ENCODE measurements at regions not wholly inside any gene's neighbourhood (a gene's known extent, or its start where the extent isn't known, plus 50 kb on each side); places are given as distances from the start of the nearest gene placed in this dataset.

DNA sequence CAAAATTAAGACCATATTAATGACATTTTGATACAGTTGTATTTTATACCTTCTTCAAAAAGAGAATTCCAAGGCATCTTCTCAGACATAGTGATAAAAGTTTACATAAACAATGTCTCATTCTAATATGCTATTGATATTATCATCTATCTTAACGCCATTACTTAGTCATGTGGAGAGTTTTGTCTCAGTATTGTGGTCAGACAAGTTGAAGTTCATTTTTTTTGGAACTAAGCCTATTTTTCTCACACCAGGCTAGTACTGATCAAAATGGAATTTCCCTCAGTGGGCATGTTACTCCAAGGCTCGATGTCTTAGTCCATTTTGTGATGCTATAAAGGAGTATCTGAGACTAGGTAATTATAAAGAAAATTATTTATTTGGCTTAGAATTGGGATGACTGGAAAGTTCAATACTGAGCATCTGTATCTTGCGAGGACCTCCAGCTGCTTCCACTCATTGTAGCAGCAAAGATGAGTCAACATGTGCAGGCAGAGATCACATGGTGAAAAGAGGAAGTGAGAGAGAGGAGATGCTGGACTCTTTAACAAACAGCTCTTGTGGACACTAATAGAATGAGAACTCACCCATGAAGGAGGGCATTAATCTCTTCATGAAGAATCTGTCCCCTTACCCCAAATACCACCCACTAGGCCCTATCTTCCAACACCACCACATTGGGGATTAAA lies 825.5 kb upstream of the MANEA start:
- TF ChIP-seq, protein P1, sequence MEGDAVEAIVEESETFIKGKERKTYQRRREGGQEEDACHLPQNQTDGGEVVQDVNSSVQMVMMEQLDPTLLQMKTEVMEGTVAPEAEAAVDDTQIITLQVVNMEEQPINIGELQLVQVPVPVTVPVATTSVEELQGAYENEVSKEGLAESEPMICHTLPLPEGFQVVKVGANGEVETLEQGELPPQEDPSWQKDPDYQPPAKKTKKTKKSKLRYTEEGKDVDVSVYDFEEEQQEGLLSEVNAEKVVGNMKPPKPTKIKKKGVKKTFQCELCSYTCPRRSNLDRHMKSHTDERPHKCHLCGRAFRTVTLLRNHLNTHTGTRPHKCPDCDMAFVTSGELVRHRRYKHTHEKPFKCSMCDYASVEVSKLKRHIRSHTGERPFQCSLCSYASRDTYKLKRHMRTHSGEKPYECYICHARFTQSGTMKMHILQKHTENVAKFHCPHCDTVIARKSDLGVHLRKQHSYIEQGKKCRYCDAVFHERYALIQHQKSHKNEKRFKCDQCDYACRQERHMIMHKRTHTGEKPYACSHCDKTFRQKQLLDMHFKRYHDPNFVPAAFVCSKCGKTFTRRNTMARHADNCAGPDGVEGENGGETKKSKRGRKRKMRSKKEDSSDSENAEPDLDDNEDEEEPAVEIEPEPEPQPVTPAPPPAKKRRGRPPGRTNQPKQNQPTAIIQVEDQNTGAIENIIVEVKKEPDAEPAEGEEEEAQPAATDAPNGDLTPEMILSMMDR (IDR thresholded peaks at IDR 0.05; ENCODE audit: insufficient read depth, low read length, missing control alignments): no peak
- no peak for DNase-seq (ENCODE audit: low read depth, low spot score)
- POLR2A ChIA-PET: no interaction called here
- CTCF ChIA-PET: no interaction called here
- H3K4me3 ChIP-seq (ENCODE audit: low read depth, low read length): no peak overlapping the region

DNA sequence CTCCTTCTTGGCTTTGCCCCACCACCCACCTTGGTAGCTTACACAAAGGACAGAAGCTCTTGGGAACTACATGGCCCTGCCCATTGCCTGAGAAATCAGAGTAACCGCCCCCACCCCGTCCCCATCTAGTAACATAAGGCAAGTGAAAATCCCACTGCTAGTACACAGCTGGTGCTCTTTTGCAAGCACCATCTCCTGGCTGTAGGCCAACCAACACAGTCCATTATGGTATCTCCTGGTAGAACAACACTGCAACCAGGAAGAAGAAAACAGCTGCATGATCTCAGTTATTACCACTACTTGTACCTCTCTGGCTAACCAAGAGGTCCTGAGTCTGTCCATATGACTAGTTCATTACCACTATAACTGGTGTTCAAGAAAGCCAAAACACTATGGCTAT lies 841.1 kb upstream of the MANEA start:
- no peak overlapping the region for H3K4me3 ChIP-seq (ENCODE audit: low read depth, low read length)
- POLR2A ChIA-PET: no interaction called here
- TF ChIP-seq, protein P1 (IDR thresholded peaks at IDR 0.05; ENCODE audit: insufficient read depth, low read length, missing control alignments): no peak
- CTCF ChIA-PET: no interaction called here
- DNase-seq (ENCODE audit: low read depth, low spot score): no peak

DNA sequence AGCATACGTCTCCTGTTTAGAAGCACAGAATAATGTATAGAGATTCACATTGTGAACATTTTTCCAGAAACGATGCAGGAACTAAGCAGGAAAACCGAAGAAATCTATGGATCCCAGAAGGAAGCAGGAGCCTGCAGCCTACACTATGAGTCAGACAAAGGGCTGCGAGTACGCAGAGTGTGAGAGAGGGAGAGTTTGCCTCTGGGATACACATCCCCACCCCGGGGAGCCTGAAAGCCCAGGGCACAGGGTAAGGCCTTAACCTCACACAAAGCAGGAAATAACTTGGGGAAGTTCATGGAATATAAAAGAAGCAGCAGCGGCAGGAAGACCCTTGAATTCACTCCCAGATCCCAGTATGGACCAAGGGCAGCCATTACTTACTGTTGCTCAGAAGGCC lies 842.1 kb upstream of the MANEA start:
- H3K4me3 ChIP-seq (ENCODE audit: low read depth, low read length): no peak overlapping the region
- ChIA-PET CTCF (no interaction called here), POLR2A (no interaction called here)
- TF ChIP-seq, protein P1 (IDR thresholded peaks at IDR 0.05; ENCODE audit: insufficient read depth, low read length, missing control alignments): no peak
- no peak for DNase-seq (ENCODE audit: low read depth, low spot score)

DNA sequence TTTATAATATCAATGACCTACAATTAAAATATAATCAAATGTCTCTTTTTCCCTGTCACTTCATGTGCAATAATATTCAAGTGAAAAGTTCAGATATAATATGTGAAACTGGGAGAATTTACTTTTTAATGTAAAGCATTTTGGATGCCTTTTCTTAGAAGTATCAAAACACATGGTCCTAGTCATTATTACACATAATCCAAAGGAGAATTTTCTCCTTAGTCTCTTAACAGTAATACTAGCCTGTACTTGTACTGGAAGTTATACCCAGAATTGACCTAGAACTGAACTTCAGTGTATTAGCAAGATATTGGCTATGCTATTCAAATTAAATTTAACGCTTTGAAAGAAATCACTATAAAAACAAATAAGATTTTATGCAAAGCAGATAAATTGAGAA lies 842.6 kb upstream of the MANEA start:
- ChIA-PET POLR2A (no interaction called here), CTCF (no interaction called here)
- no peak for DNase-seq (ENCODE audit: low read depth, low spot score)
- no peak overlapping the region for H3K4me3 ChIP-seq (ENCODE audit: low read depth, low read length)
- TF ChIP-seq, protein P1 (IDR thresholded peaks at IDR 0.05; ENCODE audit: insufficient read depth, low read length, missing control alignments): no peak

DNA sequence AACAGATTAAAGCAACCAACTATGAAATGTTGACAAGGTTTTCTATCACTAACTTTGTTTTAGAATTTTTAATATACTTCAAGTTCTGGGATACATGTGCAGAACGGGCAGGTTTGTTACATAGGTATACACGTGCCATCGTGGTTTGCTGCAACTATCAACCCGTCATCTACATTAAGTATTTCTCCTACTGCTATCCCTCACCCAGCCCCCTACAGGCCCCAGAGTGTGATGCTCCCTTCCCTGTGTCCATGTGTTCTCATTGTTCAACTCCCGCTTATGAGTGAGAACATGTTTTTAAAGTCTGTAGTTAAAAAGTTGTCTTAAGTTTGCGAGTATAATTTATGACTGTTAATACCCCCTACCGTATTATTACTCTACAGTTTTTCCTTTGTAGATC lies 844.3 kb upstream of the MANEA start:
- ChIA-PET POLR2A (no interaction called here), CTCF (no interaction called here)
- no peak for DNase-seq (ENCODE audit: low read depth, low spot score)

DNA sequence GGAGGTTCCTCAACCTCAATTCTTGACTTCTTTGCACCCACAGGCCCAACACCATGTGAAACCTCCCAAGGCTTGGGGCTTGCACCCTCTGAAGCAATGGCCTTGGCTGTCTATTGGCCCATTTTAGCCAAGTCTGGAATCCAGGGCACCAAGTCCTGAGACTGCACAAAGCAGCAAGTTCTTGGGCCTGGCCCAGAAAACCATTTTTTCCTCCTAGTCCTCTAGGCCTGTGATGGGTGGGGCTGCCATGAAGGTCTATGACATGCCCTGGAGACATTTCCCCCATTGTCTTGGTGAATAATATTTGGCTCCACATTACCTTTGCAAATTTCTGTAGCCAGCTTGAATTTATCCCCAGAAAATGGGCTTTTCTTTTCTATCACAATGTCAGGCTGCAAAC lies 849.6 kb upstream of the MANEA start:
- POLR2A ChIA-PET: no interaction called here
- CTCF ChIA-PET: no interaction called here
- TF ChIP-seq, protein P1 (IDR thresholded peaks at IDR 0.05; ENCODE audit: insufficient read depth, low read length, missing control alignments): no peak
- H3K4me3 ChIP-seq (ENCODE audit: low read depth, low read length): no peak overlapping the region
- no peak for DNase-seq (ENCODE audit: low read depth, low spot score)

More for the DNA sequence above, 844.3 kb upstream of the MANEA start:
- TF ChIP-seq, protein P1 (IDR thresholded peaks at IDR 0.05; ENCODE audit: insufficient read depth, low read length, missing control alignments): no peak
- H3K4me3 ChIP-seq (ENCODE audit: low read depth, low read length): no peak overlapping the region
